Gastroesophageal sphincter (tissue), 3 donors: ENCODE measurements at regions not wholly inside any gene's neighbourhood (a gene's known extent, or its start where the extent isn't known, plus 50 kb on each side); places are given as distances from the start of the nearest gene placed in this dataset.

Experiments
- CTCF ChIP-seq, 4 experiments: fragments of 200-600 bp in 2 of 4; fragments of 450-650 bp in 2 of 4; sonication (generic) in 1 of 4; IDR thresholded peaks; one replicate each; pipeline ENCODE4 v1.5.1; 2017 to 2019; ENCODE audit warnings: antibody characterized with exemption in 4 of 4, mild to moderate bottlenecking in 2 of 4, moderate library complexity in 2 of 4
- POLR2A ChIP-seq, 2 donors: fragments of 450-650 bp; IDR thresholded peaks; one replicate each; pipeline ENCODE4 v1.6.1; 2017; ENCODE audit warnings: antibody characterized with exemption in 2 of 2, mild to moderate bottlenecking in 2 of 2, moderate library complexity in 1 of 2

DNA sequence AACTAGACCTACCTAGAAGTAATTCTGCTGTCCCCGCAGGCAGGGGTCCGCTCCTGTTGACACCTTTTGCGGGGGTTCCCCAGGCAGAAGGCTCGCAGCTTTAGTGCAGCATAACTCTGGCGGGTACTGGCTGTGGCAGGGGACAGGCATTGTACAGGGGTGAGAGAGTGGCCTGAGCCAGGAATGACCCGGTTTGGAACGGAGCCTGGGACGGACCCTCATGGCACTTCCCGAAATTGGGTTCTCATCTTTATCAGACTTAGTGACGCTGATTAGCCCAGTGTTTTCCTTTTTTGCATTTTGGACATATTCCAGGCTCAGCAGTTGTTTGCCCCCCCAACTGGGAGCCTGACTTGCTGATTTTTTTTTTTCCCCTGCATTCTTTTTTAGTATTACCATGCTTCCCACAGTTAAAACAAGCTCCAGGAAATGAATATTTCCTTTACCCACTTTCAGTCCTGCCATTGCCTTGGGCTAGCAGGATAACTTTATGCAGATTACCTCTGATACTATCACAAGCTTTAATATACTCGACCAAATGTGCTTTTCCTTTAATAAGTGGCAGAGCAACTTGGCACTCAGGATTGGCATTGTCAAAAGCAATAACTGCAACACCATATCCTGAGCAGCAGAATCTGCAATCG is 55.8 kb upstream of the WDR1 start:
- TF ChIP-seq POLR2A (IDR thresholded peaks at IDR 0.05) (no peak), CTCF (IDR thresholded peaks at IDR 0.05) (no peak)
